Naive B cell (primary cell): ENCODE measurements at regions not wholly inside any gene's neighbourhood (a gene's known extent, or its start where the extent isn't known, plus 50 kb on each side); places are given as distances from the start of the nearest gene placed in this dataset.
A peak's percentile ranks its signal among the peaks of the same experiment; 100 is the strongest.

Experiments
- ATAC-seq, 2 donors: fragments of 150-1000 bp; cut with Tn5 transposase; 2 replicates each; pipeline ENCODE4 v1.10.0; 2021; ENCODE audit warnings: low read depth in 2 of 2, mild to moderate bottlenecking in 2 of 2, moderate library complexity in 2 of 2
- DNase-seq: peaks from one replicate; pipeline ENCODE4 v3.0.0; 2022
- H3K27ac Mint-ChIP-seq, 6 donors: one replicate each; pipeline ENCODE4 v1.8.0; 2020 to 2022; ENCODE audit warnings: mild to moderate bottlenecking in 6 of 6, mixed read lengths in 6 of 6, moderate library complexity in 5 of 6, inconsistent platforms in 2 of 6
- H3K27me3 Mint-ChIP-seq, 3 donors: one replicate each; pipeline ENCODE4 v1.8.0; 2021 to 2022; ENCODE audit warnings: mixed read lengths in 3 of 3, mild to moderate bottlenecking in 1 of 3
- H3K36me3 Mint-ChIP-seq, 2 donors: one replicate each; pipeline ENCODE4 v1.8.0; 2020 to 2022; ENCODE audit warnings: mixed read lengths in 2 of 2, inconsistent platforms in 1 of 2, mild to moderate bottlenecking in 1 of 2
- H3K4me1 Mint-ChIP-seq, 3 donors: one replicate each; pipeline ENCODE4 v1.8.0; 2020 to 2022; ENCODE audit warnings: mixed read lengths in 3 of 3, inconsistent platforms in 1 of 3, mild to moderate bottlenecking in 1 of 3, moderate library complexity in 1 of 3
- H3K4me3 Mint-ChIP-seq, 8 donors: one replicate each; pipeline ENCODE4 v1.8.0; 2020 to 2022; ENCODE audit warnings: mild to moderate bottlenecking in 8 of 8, mixed read lengths in 8 of 8, moderate library complexity in 8 of 8, inconsistent platforms in 2 of 8
- H3K9me3 Mint-ChIP-seq, 7 donors: one replicate each; pipeline ENCODE4 v1.8.0; 2020 to 2022; ENCODE audit warnings: mixed read lengths in 7 of 7, mild to moderate bottlenecking in 5 of 7, inconsistent platforms in 2 of 7, moderate library complexity in 1 of 7

DNA sequence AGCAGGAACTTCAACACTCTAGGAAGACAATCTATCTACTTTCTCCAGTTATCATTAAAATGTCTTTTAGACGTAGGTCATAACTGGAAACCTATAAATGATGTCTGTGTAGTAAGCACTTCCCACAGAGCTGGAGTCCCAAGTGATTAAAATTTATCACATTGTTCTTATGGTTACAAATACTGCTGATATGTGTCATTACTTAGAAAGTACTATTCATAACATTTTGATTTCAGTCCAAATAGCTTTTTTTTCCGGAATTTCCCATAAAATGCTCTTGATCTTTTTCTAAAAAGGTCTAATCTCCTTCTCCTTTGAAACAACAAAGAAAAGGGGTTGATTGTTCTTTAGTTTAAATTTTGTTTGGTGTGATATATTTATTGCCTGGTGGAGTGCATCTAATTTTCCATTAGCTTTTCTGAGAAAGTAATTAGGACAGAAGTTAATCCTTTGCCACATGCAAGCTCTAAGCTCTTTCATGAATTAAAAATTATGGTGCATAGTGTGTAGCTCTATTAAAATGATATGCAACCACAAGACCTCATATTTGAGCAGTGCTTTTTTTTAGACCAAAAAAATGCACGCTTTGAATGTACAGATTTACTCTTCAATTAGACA is 132.7 kb upstream of the TCF21 start:
- Mint-ChIP-seq H3K4me1 (no peaks in the 10 kb centered on the region), H3K27me3 (peaks cover 0 to 11% (median 0%) of the 10 kb centered on the region in 3 donors), H3K4me3 (no peak overlapping the region)

DNA sequence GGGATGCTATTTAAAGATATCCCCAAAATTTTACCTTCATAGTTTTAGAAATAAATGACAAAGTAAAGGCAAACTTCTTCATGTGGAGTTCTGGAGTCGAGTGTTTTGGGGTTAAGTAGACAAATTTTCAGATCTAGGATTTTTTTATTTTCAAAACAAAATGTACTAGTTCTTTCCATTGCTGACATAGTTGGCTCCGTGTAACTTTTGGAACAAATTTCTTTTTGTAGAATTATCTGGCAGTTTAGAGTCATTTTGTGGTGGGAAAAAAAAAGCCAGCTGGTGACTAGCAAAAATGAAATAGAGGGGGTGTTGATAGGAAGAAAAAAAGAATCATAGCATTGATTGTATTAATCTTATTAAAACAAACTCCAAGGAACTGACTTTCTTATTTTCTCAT is 131.6 kb upstream of the TCF21 start:
- no peaks in the 10 kb centered on the region for H3K4me1 Mint-ChIP-seq
- H3K9me3 Mint-ChIP-seq: no peaks in the 10 kb centered on the region
- ATAC-seq: no peak
- H3K36me3 Mint-ChIP-seq: no peaks in the 10 kb centered on the region
- no peak overlapping the region for H3K4me3 Mint-ChIP-seq
- no peak for DNase-seq
- H3K27me3 Mint-ChIP-seq: peaks cover 0 to 11% (median 0%) of the 10 kb centered on the region in 3 donors
- H3K27ac Mint-ChIP-seq: no peak overlapping the region

More for the DNA sequence above, 132.7 kb upstream of the TCF21 start:
- ATAC-seq: no peak
- Mint-ChIP-seq H3K27ac (no peak overlapping the region), H3K36me3 (no peaks in the 10 kb centered on the region), H3K9me3 (no peaks in the 10 kb centered on the region)
- no peak for DNase-seq

DNA sequence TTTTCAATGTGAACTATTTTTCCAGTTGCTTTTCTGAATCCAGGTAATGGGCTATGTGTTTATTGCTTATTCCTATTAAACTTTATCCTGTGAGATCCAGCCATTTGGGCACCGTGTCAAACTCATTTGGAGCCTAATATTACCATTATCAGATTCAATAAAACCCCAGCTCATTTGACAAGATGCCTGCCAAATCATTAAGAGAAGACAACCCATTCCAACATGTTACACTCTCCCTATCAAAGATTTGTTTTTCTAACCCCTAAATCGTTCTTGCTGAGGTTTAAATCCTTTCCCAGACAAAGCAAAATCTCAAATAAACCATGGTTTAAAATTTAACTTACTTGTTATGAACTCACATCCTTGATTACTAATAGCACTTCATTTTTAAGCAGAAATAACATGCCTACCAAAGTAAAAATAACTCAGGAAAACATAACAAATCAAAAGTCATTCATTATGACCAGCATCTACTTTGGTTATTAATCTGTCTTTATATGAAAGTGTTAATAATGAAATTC is 130.0 kb upstream of the TCF21 start:
- Mint-ChIP-seq H3K4me3 (no peak overlapping the region), H3K4me1 (no peaks in the 10 kb centered on the region), H3K36me3 (no peaks in the 10 kb centered on the region), H3K9me3 (no peaks in the 10 kb centered on the region), H3K27me3 (peaks cover 0 to 15% (median 4%) of the 10 kb centered on the region in 3 donors), H3K27ac (peak overlapping the region in 1 of 6 donors; percentile 2)
- ATAC-seq (no peak), DNase-seq (no peak)

DNA sequence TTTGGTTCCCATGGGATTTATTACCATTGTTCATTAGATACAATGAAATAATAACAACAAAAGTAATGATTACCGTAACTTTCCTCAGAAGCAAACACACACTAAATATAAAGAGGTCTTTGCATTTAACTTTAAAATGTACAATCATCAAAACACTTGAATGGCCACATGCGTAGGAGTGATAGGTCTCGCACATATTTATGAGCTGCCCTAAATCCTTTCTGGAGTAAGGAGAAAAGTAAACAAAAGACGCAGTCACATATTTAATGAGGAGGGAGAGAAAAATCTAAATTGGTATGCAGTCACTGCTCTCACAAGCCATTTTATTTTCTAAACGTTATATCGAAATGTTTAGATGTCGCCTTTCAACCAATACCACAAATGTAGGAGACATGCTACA is 129.4 kb upstream of the TCF21 start:
- ATAC-seq (no peak), DNase-seq (no peak)
- Mint-ChIP-seq H3K27me3 (peaks cover 0 to 16% (median 9%) of the 10 kb centered on the region in 3 donors), H3K4me3 (no peak overlapping the region), H3K36me3 (no peaks in the 10 kb centered on the region), H3K4me1 (no peaks in the 10 kb centered on the region), H3K9me3 (no peaks in the 10 kb centered on the region), H3K27ac (no peak overlapping the region)

DNA sequence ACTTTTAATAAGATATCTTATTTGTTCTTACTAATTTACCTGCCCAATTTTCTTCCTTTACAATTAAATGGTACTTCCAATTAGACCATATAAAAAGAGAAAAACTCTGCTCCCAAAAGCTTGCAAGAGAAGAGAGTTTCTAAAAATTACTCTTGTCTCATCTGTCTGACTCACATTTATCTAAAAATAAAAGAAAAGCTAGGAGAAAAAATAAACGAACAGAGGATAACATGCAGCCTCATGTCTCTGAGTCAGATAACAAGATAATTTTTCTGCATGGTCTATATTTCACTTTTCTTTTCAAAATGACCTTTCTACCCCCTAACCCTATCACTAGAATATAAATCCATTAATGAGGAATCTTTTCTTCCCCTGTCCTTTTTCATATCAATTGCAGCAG is 127.2 kb upstream of the TCF21 start:
- H3K36me3 Mint-ChIP-seq: no peaks in the 10 kb centered on the region
- ATAC-seq (no peak), DNase-seq (no peak)
- H3K4me3 Mint-ChIP-seq: no peak overlapping the region
- H3K27me3 Mint-ChIP-seq: peaks cover 0 to 28% (median 9%) of the 10 kb centered on the region in 3 donors
- no peaks in the 10 kb centered on the region for H3K4me1 Mint-ChIP-seq
- H3K9me3 Mint-ChIP-seq: no peaks in the 10 kb centered on the region
- H3K27ac Mint-ChIP-seq: no peak overlapping the region

DNA sequence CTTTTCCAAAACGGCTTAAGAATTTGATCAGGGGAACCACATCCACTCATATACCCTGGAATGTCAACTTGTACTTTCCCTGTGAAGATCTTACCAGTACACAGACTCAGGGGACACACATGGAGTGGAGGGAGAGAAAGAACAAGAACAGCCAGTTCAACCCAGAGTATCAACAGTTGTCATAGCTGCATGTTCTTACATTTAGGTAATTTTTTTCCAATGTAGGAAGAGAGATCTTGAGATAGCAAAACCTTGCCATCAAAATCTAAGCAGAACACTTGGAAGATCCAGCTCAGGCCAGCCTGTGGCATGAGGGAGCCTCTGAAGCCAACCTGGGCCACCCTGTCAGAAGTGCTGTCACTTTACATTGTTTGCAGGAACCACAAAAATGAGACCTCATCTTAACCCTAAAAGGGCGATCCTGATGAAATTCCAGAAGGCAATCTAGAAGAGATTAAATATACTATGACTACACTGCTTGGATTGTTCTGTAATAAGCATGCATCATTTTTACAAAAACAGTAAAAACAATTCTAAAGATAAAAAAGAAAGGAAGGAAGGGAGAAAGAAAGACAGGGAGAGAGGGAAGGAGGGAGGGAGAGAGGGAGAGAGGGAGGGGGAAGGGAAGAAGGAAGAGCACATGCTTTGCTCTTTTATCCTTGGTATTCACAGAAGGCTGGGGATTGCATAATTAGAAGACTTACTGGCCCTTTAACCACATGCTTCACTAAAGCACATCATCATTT is 124.7 kb upstream of the TCF21 start:
- ATAC-seq (no peak), DNase-seq (no peak)
- Mint-ChIP-seq H3K27me3 (peaks cover 0 to 21% (median 16%) of the 10 kb centered on the region in 3 donors), H3K9me3 (peaks cover 0 to 5% (median 0%) of the 10 kb centered on the region in 7 donors), H3K36me3 (no peaks in the 10 kb centered on the region), H3K4me1 (no peaks in the 10 kb centered on the region), H3K4me3 (no peak overlapping the region), H3K27ac (peak overlapping the region in 1 of 6 donors; percentile 44)

DNA sequence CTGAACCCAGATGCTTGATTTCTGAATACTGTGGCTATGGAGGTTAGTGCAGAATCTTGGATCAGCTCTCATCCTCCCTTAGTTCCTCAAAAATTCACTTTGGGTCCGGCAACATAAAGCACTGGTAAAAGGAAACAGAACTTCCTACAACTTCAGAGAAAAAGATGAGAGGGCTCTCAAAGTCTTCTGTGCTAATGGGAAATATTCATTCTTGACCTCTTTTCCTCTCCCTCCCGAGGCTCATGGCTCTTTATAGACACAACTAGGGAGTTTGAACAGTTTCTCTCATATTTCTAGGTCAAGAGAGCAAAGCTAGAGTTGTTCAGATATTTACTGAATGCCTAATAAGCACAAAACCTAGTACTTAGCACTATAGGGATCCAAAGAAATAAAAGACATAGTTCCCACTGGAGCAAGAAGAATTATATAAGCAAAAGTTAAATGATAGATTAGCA is 124.1 kb upstream of the TCF21 start:
- no peak for ATAC-seq
- H3K27ac Mint-ChIP-seq: no peak overlapping the region
- H3K9me3 Mint-ChIP-seq: peaks cover 0 to 5% (median 0%) of the 10 kb centered on the region in 7 donors
- no peak overlapping the region for H3K4me3 Mint-ChIP-seq
- no peaks in the 10 kb centered on the region for H3K36me3 Mint-ChIP-seq
- DNase-seq: no peak
- H3K27me3 Mint-ChIP-seq: peaks cover 0 to 17% (median 16%) of the 10 kb centered on the region in 3 donors
- H3K4me1 Mint-ChIP-seq: no peaks in the 10 kb centered on the region

DNA sequence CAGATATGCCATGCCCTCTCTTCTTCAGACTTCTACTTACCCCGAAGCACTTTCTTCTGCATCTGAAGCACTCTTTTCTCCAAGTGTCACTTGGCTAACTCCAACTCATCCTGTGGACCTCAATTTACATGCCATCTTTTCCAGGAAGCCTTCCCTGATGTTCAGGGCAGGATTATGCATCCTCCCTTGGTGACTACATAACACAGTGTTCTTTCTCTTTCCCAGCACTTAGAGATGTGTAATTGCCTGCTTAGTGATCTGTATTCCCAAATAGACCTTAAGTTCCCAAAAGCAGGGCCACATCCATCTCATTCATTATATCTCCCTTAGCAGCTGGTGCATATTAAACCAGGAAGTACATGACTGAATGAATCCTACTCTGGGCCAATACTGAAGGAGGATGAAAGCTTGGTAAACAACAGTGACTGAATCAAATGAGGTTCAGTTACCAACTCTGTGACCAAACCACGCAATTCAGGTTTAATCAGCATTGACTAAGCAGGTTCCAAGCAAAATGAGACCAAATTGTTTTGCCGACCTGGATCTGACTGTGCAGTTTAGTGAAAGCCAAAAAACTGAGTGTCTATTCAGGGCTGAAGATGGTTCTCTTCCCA is 121.4 kb upstream of the TCF21 start:
- no peak overlapping the region for H3K4me3 Mint-ChIP-seq
- H3K9me3 Mint-ChIP-seq: peaks cover 0 to 5% (median 0%) of the 10 kb centered on the region in 7 donors
- DNase-seq: no peak
- no peak overlapping the region for H3K27ac Mint-ChIP-seq
- peaks cover 10 to 21% (median 16%) of the 10 kb centered on the region in 3 donors for H3K27me3 Mint-ChIP-seq
- H3K4me1 Mint-ChIP-seq: no peaks in the 10 kb centered on the region
- no peaks in the 10 kb centered on the region for H3K36me3 Mint-ChIP-seq
- no peak for ATAC-seq

DNA sequence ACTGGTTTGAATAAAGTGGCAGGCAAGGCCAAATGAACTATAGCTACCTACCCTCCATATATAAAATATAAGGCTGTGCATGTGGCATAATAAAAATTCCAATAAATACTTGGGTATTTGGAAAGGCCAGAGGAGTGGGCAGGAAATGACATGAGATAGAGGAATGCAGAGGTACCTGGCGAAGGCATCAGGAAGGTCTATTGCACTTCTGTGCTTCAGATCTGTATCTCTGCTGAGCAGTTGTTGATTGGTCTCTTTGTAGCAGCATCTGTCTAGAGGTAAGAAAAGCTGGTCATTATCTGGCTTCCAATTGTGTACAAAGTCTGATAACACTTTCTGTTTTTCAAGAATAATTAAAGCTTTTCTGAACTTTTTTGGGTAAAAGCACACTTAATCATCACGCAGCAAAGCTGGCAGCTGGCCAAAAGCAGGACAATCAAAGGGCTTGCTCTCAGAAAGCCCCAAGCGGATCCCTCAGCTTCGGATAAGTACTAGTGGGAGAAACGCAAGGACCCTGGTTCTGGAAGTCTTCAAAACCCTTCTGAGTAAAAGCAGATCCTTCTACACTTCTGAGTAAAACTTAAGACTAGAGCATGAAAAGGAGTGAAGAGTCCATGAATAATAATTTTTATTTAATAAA is 120.1 kb upstream of the TCF21 start:
- Mint-ChIP-seq H3K27me3 (peaks cover 10 to 17% (median 13%) of the 10 kb centered on the region in 3 donors), H3K4me1 (no peaks in the 10 kb centered on the region), H3K36me3 (no peaks in the 10 kb centered on the region), H3K4me3 (no peak overlapping the region), H3K9me3 (peaks cover 0 to 5% (median 0%) of the 10 kb centered on the region in 7 donors), H3K27ac (no peak overlapping the region)
- DNase-seq: no peak
- no peak for ATAC-seq

DNA sequence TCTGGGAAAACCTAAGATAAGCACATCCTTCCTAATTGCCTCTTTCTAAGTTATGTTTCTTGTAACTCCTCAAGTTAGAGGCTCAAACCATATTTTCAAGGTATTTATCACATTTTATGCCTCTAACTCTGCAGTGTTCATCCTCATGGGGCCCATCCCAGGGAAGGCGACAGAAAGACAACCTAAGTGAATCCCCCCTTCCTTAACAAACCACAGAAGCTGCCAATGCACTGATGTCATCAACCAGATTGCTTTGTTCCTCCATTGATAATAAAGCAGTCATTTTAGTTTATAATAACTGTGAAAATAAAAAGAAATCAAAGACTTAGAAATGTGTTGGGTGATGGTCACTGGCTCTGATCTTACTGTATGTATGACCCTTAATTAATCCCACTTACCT is 119.5 kb upstream of the TCF21 start:
- Mint-ChIP-seq H3K27ac (no peak overlapping the region), H3K27me3 (peaks cover 7 to 20% (median 10%) of the 10 kb centered on the region in 3 donors), H3K4me3 (no peak overlapping the region), H3K9me3 (peaks cover 0 to 5% (median 0%) of the 10 kb centered on the region in 7 donors), H3K36me3 (no peaks in the 10 kb centered on the region), H3K4me1 (no peaks in the 10 kb centered on the region)
- DNase-seq (no peak), ATAC-seq (no peak)

DNA sequence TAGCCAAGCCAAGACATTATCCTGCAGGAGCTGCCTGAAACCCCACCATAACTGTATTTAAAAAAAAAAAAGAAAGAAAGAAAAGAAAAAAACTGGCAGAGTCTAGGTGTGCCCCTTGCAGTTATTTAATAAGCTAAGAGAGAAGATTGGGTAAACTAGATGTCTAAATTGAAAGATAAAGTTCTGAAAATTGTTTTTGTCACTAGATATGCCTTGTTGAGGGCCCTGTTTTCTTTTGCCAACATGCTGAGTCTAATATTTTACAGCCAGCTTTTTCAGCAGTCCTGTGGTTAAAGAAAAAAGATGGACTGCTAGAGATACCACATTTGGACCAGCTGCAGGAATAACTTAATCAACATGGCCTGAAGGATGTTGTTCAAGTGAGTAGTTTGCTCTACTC is 116.3 kb upstream of the TCF21 start:
- ATAC-seq (no peak), DNase-seq (no peak)
- Mint-ChIP-seq H3K9me3 (peaks cover 0 to 4% (median 0%) of the 10 kb centered on the region in 7 donors), H3K4me3 (no peak overlapping the region), H3K27me3 (peaks cover under 1 to 10% (median 10%) of the 10 kb centered on the region in 3 donors), H3K4me1 (no peaks in the 10 kb centered on the region), H3K36me3 (no peaks in the 10 kb centered on the region), H3K27ac (no peak overlapping the region)

DNA sequence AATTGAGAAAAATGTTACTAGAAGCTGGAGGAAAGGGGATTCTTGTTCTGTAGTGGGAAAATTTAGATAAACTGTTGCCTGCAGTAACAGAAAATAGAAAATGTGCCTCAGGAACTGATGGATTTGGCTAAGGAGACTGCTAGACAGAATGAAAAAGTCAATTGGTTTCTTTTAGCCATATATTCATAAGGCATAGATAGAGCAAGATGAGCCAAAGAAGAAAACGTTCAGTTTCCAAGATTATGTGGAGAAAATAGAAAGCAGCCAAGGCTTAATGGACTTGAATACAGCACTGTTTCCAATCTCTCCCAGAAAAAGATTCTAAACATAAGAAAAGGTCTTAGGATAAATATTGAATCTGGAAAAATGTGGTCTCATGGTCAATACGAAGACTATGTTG is 115.1 kb upstream of the TCF21 start:
- ATAC-seq: no peak
- no peak overlapping the region for H3K4me3 Mint-ChIP-seq
- peaks cover 0 to 10% (median 10%) of the 10 kb centered on the region in 3 donors for H3K27me3 Mint-ChIP-seq
- no peaks in the 10 kb centered on the region for H3K4me1 Mint-ChIP-seq
- no peak for DNase-seq
- peaks cover 0 to 4% (median 0%) of the 10 kb centered on the region in 7 donors for H3K9me3 Mint-ChIP-seq
- H3K36me3 Mint-ChIP-seq: no peaks in the 10 kb centered on the region
- H3K27ac Mint-ChIP-seq: no peak overlapping the region

DNA sequence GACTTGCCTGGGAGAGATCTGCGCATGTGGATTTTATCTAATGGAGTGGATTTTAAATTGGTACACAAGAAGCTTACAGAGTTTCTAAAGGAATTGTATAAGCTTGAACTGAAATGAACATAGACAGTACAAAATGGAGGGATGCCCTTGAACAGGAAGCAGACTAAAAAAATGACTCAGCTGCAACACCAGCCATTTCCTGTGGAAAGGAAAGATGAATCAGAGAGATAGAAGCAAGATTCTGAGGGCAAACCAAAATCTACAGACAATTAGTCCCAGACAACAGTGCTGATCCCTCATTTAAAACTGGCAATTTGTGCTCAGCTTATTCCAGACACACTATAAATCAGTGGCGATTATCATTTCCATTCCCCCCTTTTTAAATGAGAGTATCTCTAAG is 114.6 kb upstream of the TCF21 start:
- Mint-ChIP-seq H3K4me3 (no peak overlapping the region), H3K9me3 (peaks cover 0 to 4% (median 0%) of the 10 kb centered on the region in 7 donors), H3K4me1 (no peaks in the 10 kb centered on the region), H3K27me3 (peaks cover 0 to 10% (median 10%) of the 10 kb centered on the region in 3 donors), H3K36me3 (no peaks in the 10 kb centered on the region), H3K27ac (no peak overlapping the region)
- DNase-seq: no peak
- ATAC-seq: no peak
